T-cell (primary cell): ENCODE measurements at regions not wholly inside any gene's neighbourhood (a gene's known extent, or its start where the extent isn't known, plus 50 kb on each side); places are given as distances from the start of the nearest gene placed in this dataset.

Experiments used
- ATAC-seq, 4 experiments: fragments of 200-7000 bp in 3 of 4; fragments of 150-1000 bp in 1 of 4; cut with Tn5 transposase; replicated peaks in 1 of 4; 1 replicate in 3 of 4; 2 replicates in 1 of 4; pipeline ENCODE4 v1.10.0; 2021; ENCODE audit warnings: moderate library complexity in 3 of 4, mild to moderate bottlenecking in 2 of 4, moderate number of reproducible peaks in 1 of 4
- CTCF ChIA-PET, 2 donors: fragments of 300-600 bp; sonication (Branson Sonifier 250); formaldehyde crosslinking; loops; one replicate each; lab custom pipeline; 2022; ENCODE audit warnings: antibody characterized with exemption in 2 of 2; lab: Charles Lee
- POLR2A ChIA-PET, 2 donors: fragments of 300-600 bp; sonication (Branson Sonifier 250); formaldehyde crosslinking; loops; one replicate each; lab custom pipeline; 2022; ENCODE audit warnings: antibody characterized with exemption in 2 of 2; lab: Charles Lee
- DNase-seq, 35 experiments: peaks; one replicate each; pipeline versions ENCODE4 v3.0.0 to v3.0.0-alpha.2; 2013 to 2023
- H3K27ac ChIP-seq: one replicate; pipeline ENCODE4 v1.5.1; 2013; ENCODE audit warnings: low read length
- H3K27me3 ChIP-seq, 2 experiments: replicated peaks in 1 of 2; 1 replicate in 1 of 2; 2 replicates in 1 of 2; pipeline versions ENCODE4 v1.6.1 to v1.7.0; 2013; ENCODE audit warnings: low read length in 1 of 2, mixed read lengths in 1 of 2; ENCODE audit not compliant: control insufficient read depth in 2 of 2, insufficient read depth in 2 of 2; ENCODE audit errors: extremely low read depth in 1 of 2
- H3K36me3 ChIP-seq, 2 donors: 1 replicate in 1 of 2; 2 replicates in 1 of 2; pipeline versions ENCODE4 v1.6.1 to v1.7.0; 2013; ENCODE audit warnings: low read length in 1 of 2; ENCODE audit not compliant: control insufficient read depth in 2 of 2, insufficient read depth in 1 of 2; ENCODE audit errors: extremely low read depth in 1 of 2
- H3K4me1 ChIP-seq, 2 experiments: 1 replicate in 1 of 2; 2 replicates in 1 of 2; pipeline versions ENCODE4 v1.6.1 to v1.7.0; 2013; ENCODE audit warnings: low read length in 2 of 2, mixed read lengths in 1 of 2; ENCODE audit not compliant: insufficient read depth in 2 of 2, control insufficient read depth in 1 of 2; ENCODE audit errors: extremely low read depth in 1 of 2
- H3K4me3 ChIP-seq, 2 donors: 1 replicate in 1 of 2; 2 replicates in 1 of 2; pipeline versions ENCODE4 v1.5.1 to v1.7.0; 2013; ENCODE audit warnings: mild to moderate bottlenecking in 2 of 2, low read length in 1 of 2, moderate library complexity in 1 of 2; ENCODE audit not compliant: control insufficient read depth in 1 of 2; ENCODE audit errors: extremely low read depth in 1 of 2
- H3K9me3 ChIP-seq: 2 replicates; pipeline ENCODE4 v1.7.0; 2013
- H3K27ac Mint-ChIP-seq, 2 donors: one replicate each; pipeline ENCODE4 v1.8.0; 2020 to 2021; ENCODE audit warnings: mild to moderate bottlenecking in 2 of 2, mixed read lengths in 2 of 2
- H3K27me3 Mint-ChIP-seq, 2 donors: one replicate each; pipeline ENCODE4 v1.8.0; 2021 to 2022; ENCODE audit warnings: mixed read lengths in 2 of 2
- H3K36me3 Mint-ChIP-seq: one replicate; pipeline ENCODE4 v1.8.0; 2021; ENCODE audit warnings: mixed read lengths
- H3K4me1 Mint-ChIP-seq, 3 donors: one replicate each; pipeline ENCODE4 v1.8.0; 2020 to 2022; ENCODE audit warnings: mixed read lengths in 3 of 3, mild to moderate bottlenecking in 1 of 3
- H3K4me3 Mint-ChIP-seq, 3 donors: one replicate each; pipeline ENCODE4 v1.8.0; 2020 to 2022; ENCODE audit warnings: mild to moderate bottlenecking in 3 of 3, mixed read lengths in 3 of 3, moderate library complexity in 3 of 3
- H3K9me3 Mint-ChIP-seq, 3 donors: one replicate each; pipeline ENCODE4 v1.8.0; 2020 to 2022; ENCODE audit warnings: mixed read lengths in 3 of 3
- WGBS: methylation state at CpG from one replicate; pipeline ENCODE4 v1.1.5; 2013; ENCODE audit warnings: missing lambda C conversion rate; ENCODE audit not compliant: insufficient coverage; 5-methylcytosine and 5-hydroxymethylcytosine counted together

GRCh38 chr7:13290975-13291374, 603.5 kb downstream of the ARL4A start:
- H3K36me3 Mint-ChIP-seq = no peaks in the 10 kb centered on the region
- no peak overlapping the region for H3K27ac Mint-ChIP-seq
- Histone ChIP-seq H3K9me3 (no peaks in the 10 kb centered on the region), H3K27me3 (no peaks in the 10 kb centered on the region), H3K4me3 (no peak overlapping the region), H3K27ac (no peak overlapping the region), H3K4me1 (no peaks in the 10 kb centered on the region), H3K36me3 (no peaks in the 10 kb centered on the region)
- H3K4me1 Mint-ChIP-seq = no peaks in the 10 kb centered on the region
- H3K27me3 Mint-ChIP-seq = no peaks in the 10 kb centered on the region
- H3K4me3 Mint-ChIP-seq = no peak overlapping the region
- ChIA-PET POLR2A (interaction anchor here in 1 of 2 donors (0.6 kb wide), 1 partner anchor 345 kb away, joined by 3 read pairs; no protein-coding TSS in a partner anchor), CTCF (no interaction called here)
- ATAC-seq (no peak), DNase-seq (no peak)
- no peaks in the 10 kb centered on the region for H3K9me3 Mint-ChIP-seq

- ChIA-PET POLR2A (no interaction called here), CTCF (no interaction called here)
- no peak overlapping the region for H3K27ac Mint-ChIP-seq
- no peak for ATAC-seq
- no peaks in the 10 kb centered on the region for H3K36me3 ChIP-seq
- H3K36me3 Mint-ChIP-seq = no peaks in the 10 kb centered on the region
- H3K4me3 Mint-ChIP-seq = no peak overlapping the region
- H3K27me3 Mint-ChIP-seq = no peaks in the 10 kb centered on the region
- no peaks in the 10 kb centered on the region for H3K9me3 ChIP-seq
- DNase-seq = no peak
- H3K27me3 ChIP-seq = no peaks in the 10 kb centered on the region
- H3K9me3 Mint-ChIP-seq = no peaks in the 10 kb centered on the region
- no peaks in the 10 kb centered on the region for H3K4me1 Mint-ChIP-seq
- no peaks in the 10 kb centered on the region for H3K4me1 ChIP-seq
- no peak overlapping the region for H3K4me3 ChIP-seq
- WGBS = no CpG with 5 or more reads among the region's 2 CpGs
- H3K27ac ChIP-seq = no peak overlapping the region
Measured at GRCh38 chr7:13293264-13294002, 606.0 kb downstream of the ARL4A start.

- Histone ChIP-seq H3K9me3 (no peaks in the 10 kb centered on the region), H3K36me3 (no peaks in the 10 kb centered on the region), H3K27me3 (no peaks in the 10 kb centered on the region), H3K27ac (no peak overlapping the region), H3K4me3 (no peak overlapping the region), H3K4me1 (no peaks in the 10 kb centered on the region)
- Mint-ChIP-seq H3K27me3 (no peaks in the 10 kb centered on the region), H3K9me3 (peaks cover 3 to 5% (median 4%) of the 10 kb centered on the region in 3 donors), H3K27ac (no peak overlapping the region), H3K4me1 (no peaks in the 10 kb centered on the region), H3K4me3 (no peak overlapping the region), H3K36me3 (no peaks in the 10 kb centered on the region)
- ATAC-seq (no peak), DNase-seq (no peak)
- POLR2A ChIA-PET = no interaction called here
- CTCF ChIA-PET = no interaction called here
Measured at GRCh38 chr7:13307040-13307439, 619.6 kb downstream of the ARL4A start.

GRCh38 chr7:13308423-13308822, 621.0 kb downstream of the ARL4A start:
- H3K4me3 Mint-ChIP-seq = no peak overlapping the region
- H3K27me3 Mint-ChIP-seq = no peaks in the 10 kb centered on the region
- H3K27ac Mint-ChIP-seq = no peak overlapping the region
- no peaks in the 10 kb centered on the region for H3K4me1 Mint-ChIP-seq
- Histone ChIP-seq H3K27me3 (no peaks in the 10 kb centered on the region), H3K4me3 (no peak overlapping the region), H3K9me3 (no peaks in the 10 kb centered on the region), H3K27ac (no peak overlapping the region), H3K4me1 (no peaks in the 10 kb centered on the region), H3K36me3 (no peaks in the 10 kb centered on the region)
- H3K36me3 Mint-ChIP-seq = no peaks in the 10 kb centered on the region
- peaks cover 5 to 9% (median 8%) of the 10 kb centered on the region in 3 donors for H3K9me3 Mint-ChIP-seq
- DNase-seq (no peak), ATAC-seq (no peak)
- POLR2A ChIA-PET = no interaction called here
- CTCF ChIA-PET = no interaction called here

GRCh38 chr7:13309535-13309934, 622.1 kb downstream of the ARL4A start:
- H3K4me1 Mint-ChIP-seq = no peaks in the 10 kb centered on the region
- CTCF ChIA-PET = no interaction called here
- DNase-seq (no peak), ATAC-seq (no peak)
- H3K27me3 Mint-ChIP-seq = no peaks in the 10 kb centered on the region
- Histone ChIP-seq H3K4me3 (no peak overlapping the region), H3K27ac (no peak overlapping the region), H3K4me1 (no peaks in the 10 kb centered on the region), H3K36me3 (no peaks in the 10 kb centered on the region), H3K9me3 (no peaks in the 10 kb centered on the region), H3K27me3 (no peaks in the 10 kb centered on the region)
- H3K27ac Mint-ChIP-seq = no peak overlapping the region
- no peaks in the 10 kb centered on the region for H3K36me3 Mint-ChIP-seq
- peaks cover 5 to 9% (median 8%) of the 10 kb centered on the region in 3 donors for H3K9me3 Mint-ChIP-seq
- H3K4me3 Mint-ChIP-seq = no peak overlapping the region
- POLR2A ChIA-PET = no interaction called here

GRCh38 chr7:13312307-13312706, 624.9 kb downstream of the ARL4A start:
- no CpG with 5 or more reads among the region's 5 CpGs for WGBS
- CTCF ChIA-PET = no interaction called here
- no peaks in the 10 kb centered on the region for H3K36me3 Mint-ChIP-seq

GRCh38 chr7:13320333-13320732, 632.9 kb downstream of the ARL4A start:
- no peaks in the 10 kb centered on the region for H3K9me3 Mint-ChIP-seq

More at GRCh38 chr7:13312307-13312706, 624.9 kb downstream of the ARL4A start:
- peaks cover 1 to 8% (median 6%) of the 10 kb centered on the region in 3 donors for H3K9me3 Mint-ChIP-seq
- no peaks in the 10 kb centered on the region for H3K4me1 Mint-ChIP-seq
- no peak overlapping the region for H3K27ac Mint-ChIP-seq
- no peak overlapping the region for H3K4me3 Mint-ChIP-seq
- no peaks in the 10 kb centered on the region for H3K27me3 Mint-ChIP-seq
- Histone ChIP-seq H3K4me1 (no peaks in the 10 kb centered on the region), H3K27me3 (no peaks in the 10 kb centered on the region), H3K4me3 (no peak overlapping the region), H3K27ac (no peak overlapping the region), H3K9me3 (no peaks in the 10 kb centered on the region), H3K36me3 (no peaks in the 10 kb centered on the region)
- DNase-seq = no peak
- no peak for ATAC-seq
- POLR2A ChIA-PET = no interaction called here

More at GRCh38 chr7:13320333-13320732, 632.9 kb downstream of the ARL4A start:
- no peak overlapping the region for H3K4me3 Mint-ChIP-seq
- ATAC-seq (no peak), DNase-seq (no peak)
- H3K36me3 Mint-ChIP-seq = no peaks in the 10 kb centered on the region
- H3K27me3 ChIP-seq = no peaks in the 10 kb centered on the region
- H3K27me3 Mint-ChIP-seq = no peaks in the 10 kb centered on the region
- H3K9me3 ChIP-seq = no peaks in the 10 kb centered on the region
- no peaks in the 10 kb centered on the region for H3K4me1 ChIP-seq
- no peaks in the 10 kb centered on the region for H3K36me3 ChIP-seq
- H3K27ac Mint-ChIP-seq = no peak overlapping the region
- CTCF ChIA-PET = no interaction called here
- POLR2A ChIA-PET = no interaction called here
- H3K4me3 ChIP-seq = no peak overlapping the region
- no peaks in the 10 kb centered on the region for H3K4me1 Mint-ChIP-seq
- no peak overlapping the region for H3K27ac ChIP-seq
